Stimulated activated CD4-positive, alpha-beta T cell treated with anti-CD3 and anti-CD28 coated beads, Interleukin-15, amount 100 ng/mL, for 48 hours (primary cell): ENCODE measurements at regions not wholly inside any gene's neighbourhood (a gene's known extent, or its start where the extent isn't known, plus 50 kb on each side); places are given as distances from the start of the nearest gene placed in this dataset.

Source experiments
- DNase-seq, 2 donors: peaks; one replicate each; pipeline ENCODE4 v3.0.0-alpha.2; 2020; ENCODE audit warnings: low read depth in 2 of 2

DNA sequence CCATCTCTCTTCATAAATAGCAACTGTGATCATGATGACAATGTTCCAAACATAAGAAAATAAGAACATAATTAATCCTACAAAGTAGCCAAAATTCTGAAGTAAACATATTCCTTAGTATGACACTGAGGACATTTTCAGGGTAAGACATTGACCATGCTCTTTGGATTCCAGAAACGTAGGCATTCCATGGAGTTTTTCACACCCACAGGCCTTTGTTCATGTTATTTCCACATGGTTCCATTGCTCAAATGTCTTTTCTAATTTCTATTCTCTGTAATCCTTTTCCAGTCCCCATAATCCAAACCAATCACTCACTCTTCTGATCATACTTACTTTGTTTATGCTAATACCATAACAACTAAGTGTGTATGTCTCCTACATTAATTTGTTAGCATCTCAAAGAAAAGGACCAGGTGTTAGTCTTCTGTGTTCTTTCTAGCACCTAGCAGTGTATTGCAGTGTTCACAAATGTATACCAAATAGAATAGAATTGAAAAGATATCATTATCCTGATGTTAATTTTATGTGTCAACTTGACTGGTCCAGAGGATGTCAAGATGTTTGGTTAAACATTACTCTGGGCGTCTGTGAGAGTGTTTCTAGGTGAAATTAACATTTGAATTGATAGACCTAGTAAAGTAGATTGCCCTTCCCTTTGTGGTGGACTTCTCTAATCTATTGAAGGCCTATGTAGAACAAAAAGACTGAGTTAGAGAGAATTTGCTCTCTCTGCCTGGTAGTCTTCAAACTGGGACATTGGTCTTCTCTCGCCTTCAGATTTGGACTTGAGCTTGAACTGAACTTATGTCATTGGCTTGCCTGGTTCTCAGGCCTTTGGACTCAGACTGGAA is 516.6 kb downstream of the PTPRC start:
- DNase-seq = no peak

DNA sequence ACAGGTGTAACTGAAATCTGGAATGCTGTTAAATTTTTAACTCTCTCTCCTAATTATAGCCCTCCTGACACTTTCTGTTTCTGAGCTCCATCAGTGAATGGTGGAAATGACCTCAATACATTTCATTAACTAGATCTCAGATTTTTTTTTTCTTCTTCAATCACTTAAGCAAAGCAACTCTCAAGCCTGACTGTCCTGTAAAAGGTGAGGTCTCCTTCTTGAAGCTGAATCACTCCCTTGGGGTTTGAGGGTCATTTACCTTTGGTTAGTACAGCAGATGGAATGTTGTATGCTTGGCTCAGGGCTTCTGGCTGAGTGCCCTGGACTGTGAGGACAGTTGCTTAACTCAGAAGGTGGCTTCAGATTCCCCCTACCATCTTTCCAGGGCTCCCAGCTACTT is 518.7 kb downstream of the PTPRC start:
- DNase-seq = no peak

- no peak for DNase-seq
Measured at GRCh38 chr1:199160521-199161318, 521.9 kb downstream of the PTPRC start.

GRCh38 chr1:199161319-199161680 is 522.5 kb downstream of the PTPRC start:
- DNase-seq = no peak

DNA sequence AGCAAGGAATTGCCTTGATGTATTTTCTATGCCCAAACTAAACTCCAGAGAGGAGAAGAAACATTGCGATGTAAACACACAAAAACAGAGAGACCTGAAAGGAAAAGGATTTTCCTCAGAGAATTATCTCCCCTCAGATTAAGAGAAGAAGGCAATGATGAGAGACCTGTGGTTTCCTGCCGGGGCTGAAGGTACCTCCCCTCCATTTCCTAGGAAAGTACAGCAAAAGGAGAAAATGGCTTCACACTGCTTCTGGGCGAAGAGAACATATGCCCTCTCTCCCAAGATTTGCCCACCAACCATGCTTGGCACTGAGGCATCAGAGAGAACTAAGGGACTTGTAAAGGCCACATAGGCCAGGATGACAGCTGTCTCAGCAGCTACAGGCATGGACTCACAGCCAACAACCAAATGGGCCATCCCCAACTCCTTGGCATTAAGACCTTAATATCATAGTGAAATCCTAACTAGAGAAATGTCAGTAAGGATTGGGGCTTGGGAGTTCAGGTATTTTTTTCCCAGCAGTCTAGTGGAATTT is 523.0 kb downstream of the PTPRC start:
- DNase-seq = no peak

DNA sequence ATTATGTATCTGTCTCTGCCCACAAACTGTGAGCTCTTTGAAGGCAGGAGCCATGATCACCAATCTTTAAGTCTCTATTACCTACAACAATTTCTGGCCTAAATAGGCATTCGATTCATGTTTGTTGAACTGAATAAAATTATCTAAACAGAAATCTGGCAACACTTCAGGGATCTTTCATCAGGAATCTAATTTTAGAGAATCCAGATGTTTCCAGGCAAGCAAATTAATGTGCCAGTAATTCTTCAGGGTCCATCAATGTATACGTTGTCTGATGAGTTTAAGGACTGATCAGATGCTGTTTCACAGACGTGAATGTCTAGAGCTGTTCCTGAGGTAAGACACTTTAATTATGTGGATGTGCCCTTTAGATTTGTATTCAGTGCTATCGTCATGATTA is 524.4 kb downstream of the PTPRC start:
- no peak for DNase-seq

DNA sequence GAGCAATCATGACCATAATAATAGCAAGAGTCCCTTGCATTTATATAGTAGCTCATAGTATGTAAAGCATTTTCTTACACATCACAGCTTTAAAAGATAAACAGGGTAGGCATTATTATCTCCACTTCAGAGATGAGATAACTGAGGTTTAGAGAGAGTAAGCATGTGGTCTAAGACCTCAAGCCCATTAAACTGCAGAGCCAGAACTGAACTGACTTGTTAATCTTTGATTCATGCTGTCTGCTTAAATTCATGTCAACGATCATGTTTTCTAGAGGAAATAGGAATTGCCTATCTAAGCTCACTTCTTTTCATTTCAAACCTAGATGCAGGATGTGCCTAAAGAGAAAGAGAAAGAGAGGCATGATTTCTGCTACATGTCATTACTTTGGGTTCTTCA is 524.8 kb downstream of the PTPRC start:
- no peak for DNase-seq

DNA sequence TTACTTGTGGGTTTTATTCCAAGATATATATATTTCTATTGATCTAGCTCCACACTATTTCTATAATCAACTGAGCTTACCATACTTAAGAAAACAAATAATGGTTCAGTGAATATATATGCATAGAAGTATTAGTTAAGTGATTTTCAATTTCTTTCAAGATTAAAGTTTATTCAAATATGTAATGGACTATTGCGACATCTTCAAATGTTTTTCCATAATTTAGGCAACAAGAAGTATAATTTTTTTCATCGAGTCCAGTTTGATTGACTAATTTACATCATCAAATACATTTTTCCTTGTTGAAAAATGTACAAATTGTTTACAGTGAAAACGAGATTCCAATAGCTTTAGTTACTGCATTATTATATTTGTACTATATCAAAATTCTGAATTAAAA is 528.6 kb downstream of the PTPRC start:
- no peak for DNase-seq

- no peak for DNase-seq
Measured at GRCh38 chr1:199168888-199169585, 530.2 kb downstream of the PTPRC start.

- DNase-seq = no peak
Measured at GRCh38 chr1:199170711-199171110, 531.9 kb downstream of the PTPRC start.

GRCh38 chr1:199172171-199173124 is 533.6 kb downstream of the PTPRC start:
- no peak for DNase-seq

DNA sequence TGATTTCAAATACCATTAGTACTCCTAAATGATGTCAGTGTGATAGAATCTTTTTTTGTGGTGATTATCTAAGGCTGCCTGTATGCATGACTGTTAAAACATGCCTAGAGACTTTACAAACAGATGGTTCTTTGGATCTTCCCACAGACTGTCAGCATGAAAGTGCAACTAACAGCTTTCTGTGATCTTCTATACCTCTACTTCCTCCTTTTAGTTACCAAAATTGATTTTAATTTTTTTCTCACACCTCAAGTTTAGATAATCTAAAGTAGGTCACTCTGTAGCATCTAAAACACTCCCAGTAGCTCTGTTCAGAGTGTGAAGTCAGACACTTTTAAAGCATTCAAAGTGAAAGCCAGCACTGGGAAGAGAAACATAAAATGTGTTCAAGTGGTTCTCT is 534.5 kb downstream of the PTPRC start:
- no peak for DNase-seq

- DNase-seq = no peak
Measured at GRCh38 chr1:199174336-199174735, 535.5 kb downstream of the PTPRC start.

DNA sequence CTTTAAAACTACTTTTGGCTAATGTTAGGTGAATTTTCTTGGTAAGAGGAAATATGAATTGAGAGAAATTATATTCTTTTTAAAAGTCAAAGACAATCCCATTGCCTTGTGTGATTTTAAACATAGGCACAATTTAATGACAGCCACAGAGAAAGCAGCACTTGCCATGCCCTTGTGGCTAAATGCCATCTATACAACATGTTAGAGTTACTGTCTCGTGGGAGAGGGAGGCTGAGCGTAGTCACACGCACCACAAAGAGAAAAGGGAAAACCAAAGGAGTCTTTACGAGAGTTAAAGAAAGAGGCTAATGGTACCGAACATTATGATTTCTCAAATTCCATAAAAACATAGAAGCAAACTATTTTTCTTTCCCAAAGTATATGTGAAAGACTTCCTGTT is 537.9 kb downstream of the PTPRC start:
- no peak for DNase-seq

GRCh38 chr1:199177241-199177640 is 538.4 kb downstream of the PTPRC start:
- DNase-seq = no peak

GRCh38 chr1:199178646-199179045 is 539.8 kb downstream of the PTPRC start:
- no peak for DNase-seq

- DNase-seq = no peak
Measured at GRCh38 chr1:199182186-199182843, 543.5 kb downstream of the PTPRC start.

GRCh38 chr1:199184180-199184579 is 545.3 kb downstream of the PTPRC start:
- DNase-seq = no peak

DNA sequence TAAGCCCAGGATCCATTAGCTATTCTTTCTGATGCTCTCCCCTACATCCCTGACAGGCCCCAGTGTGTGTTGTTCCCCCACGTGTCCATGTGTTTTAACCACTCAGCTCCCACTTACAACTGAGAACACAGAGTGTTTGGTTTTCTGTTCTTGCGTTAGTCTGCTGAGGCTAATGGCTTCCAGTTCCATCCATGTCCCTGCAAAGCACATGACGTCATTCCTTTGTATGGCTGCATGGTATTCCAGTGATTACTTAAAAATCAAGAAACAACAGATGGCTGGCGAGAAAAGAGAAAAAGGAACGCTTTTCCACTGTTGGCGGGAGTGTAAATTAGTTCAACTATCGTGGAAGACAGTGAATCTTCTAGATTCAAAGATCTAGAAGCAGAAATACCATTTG is 556.0 kb downstream of the PTPRC start:
- no peak for DNase-seq

DNA sequence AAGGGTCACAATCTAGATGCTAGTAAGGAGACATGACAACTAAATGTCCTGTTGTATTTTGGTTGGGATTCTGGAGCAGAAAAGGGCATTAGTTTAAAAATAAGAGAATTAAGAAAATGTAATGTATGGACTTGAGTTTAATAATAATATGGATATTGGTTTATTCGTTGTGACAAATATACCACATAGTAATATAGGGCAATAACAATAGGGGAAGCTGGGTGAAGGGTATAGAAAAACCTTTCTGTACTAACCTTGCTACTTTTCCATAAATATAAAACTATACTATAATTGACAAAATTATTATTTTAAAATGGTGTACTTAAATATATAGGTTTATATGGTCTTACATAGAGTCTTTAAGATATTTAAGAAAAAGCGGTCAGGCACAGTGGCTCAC is 558.9 kb downstream of the PTPRC start:
- DNase-seq = no peak

DNA sequence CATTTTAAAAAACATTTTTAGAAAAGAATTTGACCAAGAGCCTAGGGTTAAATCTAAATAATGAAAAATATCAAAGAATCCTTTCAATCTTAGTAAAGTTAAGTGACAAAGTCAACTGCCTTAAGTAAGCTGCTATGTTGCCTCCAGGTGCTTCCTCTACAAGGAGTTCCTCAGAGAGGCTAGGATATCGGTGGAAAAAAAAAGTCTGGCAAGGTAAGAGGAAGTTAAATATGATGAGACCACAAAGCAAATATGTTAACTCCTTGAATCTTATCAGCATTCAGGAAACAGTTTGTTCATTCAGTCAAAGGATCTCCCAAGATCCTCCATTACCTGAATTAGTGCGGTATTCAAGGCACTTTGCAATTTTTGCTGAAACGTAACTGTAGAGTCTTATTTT is 563.5 kb downstream of the PTPRC start:
- DNase-seq = no peak
